A673 (cell line): ENCODE measurements at regions not wholly inside any gene's neighbourhood (a gene's known extent, or its start where the extent isn't known, plus 50 kb on each side); places are given as distances from the start of the nearest gene placed in this dataset.

Experiments
- BruUV-seq: library from RNA; stranded (reverse); fragments of 400-500 nt; replicated peaks from 2 replicates; lab custom pipeline; 2021; lab: Mats Ljungman, UMichigan
- CTCF ChIA-PET: fragments of 300-600 bp; sonication (Branson Sonifier 250); formaldehyde crosslinking; loops from one replicate; lab custom pipeline; 2022; ENCODE audit warnings: antibody characterized with exemption; lab: Charles Lee
- POLR2A ChIA-PET: fragments of 300-600 bp; sonication (Branson Sonifier 250); formaldehyde crosslinking; loops from one replicate; lab custom pipeline; 2022; ENCODE audit warnings: antibody characterized with exemption; ENCODE audit not compliant: low non-redundant PET; lab: Charles Lee
- DNase-seq: peaks from one replicate; pipeline ENCODE4 v3.0.0-alpha.2; 2015; ENCODE audit warnings: low spot score
- H3K27ac ChIP-seq: fragments of 200-600 bp; sonication (generic); 2 replicates; pipeline ENCODE4 v1.5.1; 2016; ENCODE audit warnings: mixed run types, low read depth, mild to moderate bottlenecking, mixed read lengths, antibody characterized with exemption, low read length; ENCODE audit not compliant: poor library complexity, severe bottlenecking
- H3K27me3 ChIP-seq: fragments of 200-600 bp; sonication (generic); replicated peaks from 2 replicates; pipeline ENCODE4 v1.6.1; 2017; ENCODE audit warnings: mixed run types, low read depth, mild to moderate bottlenecking, mixed read lengths, antibody characterized with exemption, low read length; ENCODE audit not compliant: insufficient read depth, poor library complexity
- H3K36me3 ChIP-seq: fragments of 200-600 bp; sonication (generic); 2 replicates; pipeline ENCODE4 v1.6.1; 2016; ENCODE audit warnings: mixed run types, mild to moderate bottlenecking, mixed read lengths, antibody characterized with exemption, low read length; ENCODE audit not compliant: insufficient read depth, poor library complexity, severe bottlenecking
- H3K4me1 ChIP-seq: fragments of 200-600 bp; sonication (generic); 2 replicates; pipeline ENCODE4 v1.6.1; 2017; ENCODE audit warnings: mixed run types, mild to moderate bottlenecking, mixed read lengths, antibody characterized with exemption, low read length; ENCODE audit not compliant: insufficient read depth, poor library complexity, severe bottlenecking
- H3K4me3 ChIP-seq: fragments of 200-600 bp; sonication (generic); 2 replicates; pipeline ENCODE4 v1.5.1; 2016; ENCODE audit warnings: low read depth, mixed run types, mild to moderate bottlenecking, mixed read lengths, low read length; ENCODE audit not compliant: poor library complexity, severe bottlenecking
- H3K9me3 ChIP-seq: fragments of 200-600 bp; sonication (generic); 2 replicates; pipeline ENCODE4 v1.6.1; 2016; ENCODE audit warnings: mixed run types, low read depth, mild to moderate bottlenecking, mixed read lengths, antibody characterized with exemption, low read length; ENCODE audit not compliant: poor library complexity, severe bottlenecking
- EZH2 ChIP-seq: fragments of 200-600 bp; sonication (generic); IDR thresholded peaks from 2 replicates; pipeline ENCODE4 v1.6.1; 2017; ENCODE audit warnings: borderline replicate concordance, low read depth, mild to moderate bottlenecking, mixed read lengths, antibody characterized with exemption, low read length; ENCODE audit not compliant: poor library complexity, severe bottlenecking
- intact Hi-C: fragments of 100-400 bp; cut with micrococcal nuclease; formaldehyde crosslinking; loops from one replicate; pipeline ENCODE4 v1.10.0; 2022; ENCODE audit not compliant: unreplicated experiment
- TF ChIP-seq, protein P1 (sequence below): fragments of 300-800, 200-600 bp; sonication (generic); conservative IDR thresholded peaks from 2 replicates; pipeline ENCODE4 v1.5.1; 2017; ENCODE audit warnings: low read depth, mild to moderate bottlenecking, antibody characterized with exemption, low read length, moderate library complexity, mixed read lengths

DNA sequence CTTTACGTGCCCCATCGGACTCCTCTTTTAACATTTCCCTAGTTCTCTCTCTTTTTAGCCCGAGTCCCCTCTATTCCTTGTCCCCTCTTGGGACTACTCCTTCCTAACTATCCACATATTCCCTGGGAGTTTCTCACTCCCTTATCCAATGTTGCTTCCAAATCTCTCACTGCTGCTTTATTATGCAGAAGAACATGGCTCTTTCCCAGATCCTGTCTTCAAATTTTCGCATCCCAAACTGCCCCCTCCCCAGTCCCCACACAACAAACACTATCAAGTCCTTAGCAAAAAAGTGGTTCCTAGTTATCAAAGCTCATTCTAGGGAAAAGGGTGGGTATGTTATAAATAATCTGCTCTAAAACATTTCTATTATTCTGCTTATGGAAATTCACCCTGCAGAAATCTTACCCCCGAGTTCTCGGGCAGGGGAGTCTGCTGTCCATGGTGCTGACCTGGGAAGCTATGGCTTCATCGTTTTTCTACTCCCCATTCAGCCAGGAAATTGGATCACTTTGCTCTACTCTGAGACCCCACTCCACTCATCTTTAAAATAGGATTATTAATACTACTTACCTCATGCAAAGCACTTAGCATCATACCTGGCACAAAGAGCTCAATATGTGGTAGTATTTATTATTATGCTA lies 393.5 kb downstream of the BUD13 start:
- no peak overlapping the region for H3K27ac ChIP-seq
- no peaks in the 10 kb centered on the region for H3K36me3 ChIP-seq
- CTCF ChIA-PET, result no interaction called here
- no peaks in the 10 kb centered on the region for H3K4me1 ChIP-seq
- H3K9me3 ChIP-seq, result no peaks in the 10 kb centered on the region
- no TSS peak for BruUV-seq
- POLR2A ChIA-PET, result no interaction called here
- no peak for TF ChIP-seq EZH2
- TF ChIP-seq, protein P1, sequence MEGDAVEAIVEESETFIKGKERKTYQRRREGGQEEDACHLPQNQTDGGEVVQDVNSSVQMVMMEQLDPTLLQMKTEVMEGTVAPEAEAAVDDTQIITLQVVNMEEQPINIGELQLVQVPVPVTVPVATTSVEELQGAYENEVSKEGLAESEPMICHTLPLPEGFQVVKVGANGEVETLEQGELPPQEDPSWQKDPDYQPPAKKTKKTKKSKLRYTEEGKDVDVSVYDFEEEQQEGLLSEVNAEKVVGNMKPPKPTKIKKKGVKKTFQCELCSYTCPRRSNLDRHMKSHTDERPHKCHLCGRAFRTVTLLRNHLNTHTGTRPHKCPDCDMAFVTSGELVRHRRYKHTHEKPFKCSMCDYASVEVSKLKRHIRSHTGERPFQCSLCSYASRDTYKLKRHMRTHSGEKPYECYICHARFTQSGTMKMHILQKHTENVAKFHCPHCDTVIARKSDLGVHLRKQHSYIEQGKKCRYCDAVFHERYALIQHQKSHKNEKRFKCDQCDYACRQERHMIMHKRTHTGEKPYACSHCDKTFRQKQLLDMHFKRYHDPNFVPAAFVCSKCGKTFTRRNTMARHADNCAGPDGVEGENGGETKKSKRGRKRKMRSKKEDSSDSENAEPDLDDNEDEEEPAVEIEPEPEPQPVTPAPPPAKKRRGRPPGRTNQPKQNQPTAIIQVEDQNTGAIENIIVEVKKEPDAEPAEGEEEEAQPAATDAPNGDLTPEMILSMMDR, result no peak
- no peak overlapping the region for H3K4me3 ChIP-seq
- DNase-seq, result peak; percentile 57
- intact Hi-C loops, result no loop called here
- peaks cover 9% of the 10 kb centered on the region for H3K27me3 ChIP-seq

DNA sequence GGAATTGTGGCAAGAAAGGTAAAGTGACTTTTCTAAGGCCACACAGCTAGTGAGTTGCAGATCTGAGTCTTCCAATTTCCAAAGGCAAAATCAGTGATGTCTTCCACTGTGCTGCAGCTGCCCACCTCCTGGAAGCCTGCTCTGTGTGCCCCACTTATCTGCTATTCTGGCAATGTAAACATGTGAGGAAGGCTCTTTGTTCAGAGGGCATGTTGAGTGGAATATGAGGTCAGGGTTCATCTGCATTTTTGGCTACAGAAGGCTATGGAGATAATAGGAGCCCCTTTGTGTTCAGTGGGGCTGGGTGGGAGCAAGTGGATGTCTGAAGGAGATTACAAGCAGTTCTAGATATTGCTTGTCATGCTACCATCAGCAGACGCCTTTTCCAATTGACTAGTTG lies 396.2 kb downstream of the BUD13 start:
- Histone ChIP-seq H3K36me3 (no peaks in the 10 kb centered on the region), H3K27ac (no peak overlapping the region), H3K4me3 (no peak overlapping the region), H3K27me3 (peaks cover under 1% of the 10 kb centered on the region), H3K4me1 (no peaks in the 10 kb centered on the region), H3K9me3 (no peaks in the 10 kb centered on the region)
- ChIA-PET CTCF (no interaction called here), POLR2A (no interaction called here)
- DNase-seq, result no peak
- intact Hi-C loops, result no loop called here
- BruUV-seq, result no TSS peak
- TF ChIP-seq, protein P1, result no peak
- TF ChIP-seq EZH2, result no peak

DNA sequence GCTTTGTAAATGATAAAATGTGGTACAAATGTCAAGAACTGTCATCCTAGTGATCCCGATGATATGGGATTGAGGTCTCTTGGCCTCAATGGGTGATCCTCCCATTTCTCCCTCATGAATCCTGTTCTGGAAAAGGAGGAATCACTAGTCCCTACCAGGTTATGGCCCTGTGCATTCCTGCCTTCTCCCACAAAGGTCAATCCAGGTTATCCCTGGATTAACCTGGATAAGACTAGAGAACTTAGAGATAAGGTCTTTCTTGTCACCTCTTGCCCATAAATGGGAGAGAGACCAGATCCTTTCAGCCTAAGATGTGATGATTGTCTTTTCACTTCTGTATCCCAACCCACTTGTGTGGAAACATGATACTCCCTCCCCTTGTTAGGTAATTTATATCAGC lies 396.7 kb downstream of the BUD13 start:
- POLR2A ChIA-PET, result no interaction called here
- H3K27me3 ChIP-seq, result peaks cover 4% of the 10 kb centered on the region
- no TSS peak for BruUV-seq
- intact Hi-C loops, result no loop called here
- no peak for DNase-seq
- H3K36me3 ChIP-seq, result no peaks in the 10 kb centered on the region
- H3K4me3 ChIP-seq, result no peak overlapping the region
- CTCF ChIA-PET, result no interaction called here
- H3K4me1 ChIP-seq, result no peaks in the 10 kb centered on the region
- TF ChIP-seq, protein P1, result no peak
- TF ChIP-seq EZH2, result no peak
- H3K9me3 ChIP-seq, result no peaks in the 10 kb centered on the region
- no peak overlapping the region for H3K27ac ChIP-seq
